GM12872 (cell line): ENCODE measurements at regions not wholly inside any gene's neighbourhood (a gene's known extent, or its start where the extent isn't known, plus 50 kb on each side); places are given as distances from the start of the nearest gene placed in this dataset.

Experiments used
- TF ChIP-seq, protein P1 (sequence below): IDR thresholded peaks from 3 replicates; pipeline ENCODE4 v1.5.1; 2011; ENCODE audit warnings: low read depth, mild to moderate bottlenecking, low read length, moderate library complexity; ENCODE audit not compliant: insufficient read depth

- TF ChIP-seq, protein P1, sequence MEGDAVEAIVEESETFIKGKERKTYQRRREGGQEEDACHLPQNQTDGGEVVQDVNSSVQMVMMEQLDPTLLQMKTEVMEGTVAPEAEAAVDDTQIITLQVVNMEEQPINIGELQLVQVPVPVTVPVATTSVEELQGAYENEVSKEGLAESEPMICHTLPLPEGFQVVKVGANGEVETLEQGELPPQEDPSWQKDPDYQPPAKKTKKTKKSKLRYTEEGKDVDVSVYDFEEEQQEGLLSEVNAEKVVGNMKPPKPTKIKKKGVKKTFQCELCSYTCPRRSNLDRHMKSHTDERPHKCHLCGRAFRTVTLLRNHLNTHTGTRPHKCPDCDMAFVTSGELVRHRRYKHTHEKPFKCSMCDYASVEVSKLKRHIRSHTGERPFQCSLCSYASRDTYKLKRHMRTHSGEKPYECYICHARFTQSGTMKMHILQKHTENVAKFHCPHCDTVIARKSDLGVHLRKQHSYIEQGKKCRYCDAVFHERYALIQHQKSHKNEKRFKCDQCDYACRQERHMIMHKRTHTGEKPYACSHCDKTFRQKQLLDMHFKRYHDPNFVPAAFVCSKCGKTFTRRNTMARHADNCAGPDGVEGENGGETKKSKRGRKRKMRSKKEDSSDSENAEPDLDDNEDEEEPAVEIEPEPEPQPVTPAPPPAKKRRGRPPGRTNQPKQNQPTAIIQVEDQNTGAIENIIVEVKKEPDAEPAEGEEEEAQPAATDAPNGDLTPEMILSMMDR: no peak
These were observed 328.4 kb downstream of the PLA2G4A start for GRCh38 chr1:187157115-187157514.

DNA sequence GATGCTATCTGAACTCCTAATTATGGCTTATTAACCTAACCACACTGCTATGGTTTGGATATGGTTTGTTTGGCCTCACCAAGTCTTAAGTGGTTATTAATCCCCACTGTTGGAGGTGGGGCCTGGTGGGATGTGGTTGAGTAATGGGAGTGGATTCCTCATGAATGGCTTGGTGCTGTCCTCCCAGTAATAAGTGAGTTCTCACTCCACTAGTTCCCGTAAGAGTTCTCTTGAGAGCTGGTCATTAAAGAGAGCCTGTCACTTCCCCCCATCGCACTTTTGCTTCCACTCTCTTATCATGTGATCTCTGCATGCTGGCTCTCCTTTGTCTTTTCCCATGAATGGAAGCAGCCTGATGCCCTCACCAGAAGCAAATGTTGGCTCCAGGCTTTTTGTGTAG, 328.8 kb downstream of the PLA2G4A start:
- TF ChIP-seq, protein P1: no peak

GRCh38 chr1:187167555-187167954, 338.8 kb downstream of the PLA2G4A start:
- TF ChIP-seq, protein P1: no peak

- TF ChIP-seq, protein P1: no peak
These were observed 339.5 kb downstream of the PLA2G4A start for GRCh38 chr1:187168297-187168696.

GRCh38 chr1:187185389-187185788, 356.6 kb downstream of the PLA2G4A start:
- TF ChIP-seq, protein P1: no peak

DNA sequence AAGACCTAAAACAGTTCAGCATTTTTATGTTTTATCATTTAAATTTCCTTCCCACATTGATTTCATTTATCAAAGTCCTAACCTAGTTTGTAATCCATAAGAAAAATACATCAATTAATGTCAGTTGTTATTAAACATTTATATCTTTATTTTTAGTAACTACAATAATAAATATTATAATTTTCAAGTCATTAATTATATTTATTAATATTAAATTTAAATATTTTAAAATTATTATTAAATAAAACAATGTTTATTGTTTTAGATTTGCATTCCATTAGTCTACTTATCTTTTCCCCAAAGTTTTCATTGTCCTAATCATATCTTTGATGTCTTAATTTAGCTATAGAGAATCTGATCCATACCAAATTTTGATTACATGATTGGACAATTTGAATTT, 368.9 kb downstream of the PLA2G4A start:
- TF ChIP-seq, protein P1: no peak

DNA sequence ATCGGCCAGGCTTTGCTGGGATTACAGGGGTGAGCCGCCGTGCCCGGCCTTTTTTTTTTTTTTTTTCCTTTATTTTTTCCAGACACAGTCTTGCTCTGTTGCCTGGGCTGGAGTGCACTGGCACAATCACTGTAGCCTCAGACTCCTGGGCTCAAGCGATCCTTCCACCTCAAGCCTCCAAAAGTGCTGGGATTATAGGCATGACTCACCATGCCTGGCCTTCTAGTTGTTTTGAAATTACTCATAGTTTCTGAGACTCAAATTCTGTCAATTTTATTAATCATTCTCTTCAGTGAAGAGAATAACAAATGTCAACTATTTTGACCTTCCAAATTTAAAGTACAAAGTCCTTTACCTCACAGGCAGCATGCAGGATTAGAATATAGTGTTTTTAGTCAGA, 374.5 kb downstream of the PLA2G4A start:
- TF ChIP-seq, protein P1: no peak

DNA sequence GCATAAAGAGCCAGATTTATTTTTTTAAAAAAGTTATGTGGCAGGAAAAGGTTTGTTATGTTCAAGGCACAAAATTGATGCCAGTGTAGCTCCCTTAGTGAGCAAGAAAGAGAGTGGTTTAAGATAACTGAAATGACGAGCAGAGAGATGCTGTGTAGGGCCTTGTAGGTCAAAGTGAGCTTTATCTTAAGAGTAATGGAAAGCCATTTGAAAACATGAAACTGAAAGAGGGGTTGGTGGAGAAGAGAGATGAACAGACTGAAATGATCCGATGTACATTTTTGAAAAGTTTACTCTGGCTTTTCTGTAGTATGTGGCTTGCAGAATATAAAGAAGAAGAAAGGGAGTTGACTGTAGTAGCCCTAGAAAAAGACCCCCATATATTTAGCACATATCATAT, 383.6 kb downstream of the PLA2G4A start:
- TF ChIP-seq, protein P1: no peak
